WTC11 (cell line): ENCODE measurements at regions not wholly inside any gene's neighbourhood (a gene's known extent, or its start where the extent isn't known, plus 50 kb on each side); places are given as distances from the start of the nearest gene placed in this dataset.

ENCODE experiments used
- ATAC-seq: fragments of 200-7000 bp; cut with Tn5 transposase; 2 replicates; pipeline ENCODE4 v1.10.0; 2021; ENCODE audit warnings: mild to moderate bottlenecking, moderate library complexity
- CTCF ChIA-PET: fragments of 300-600 bp; sonication (Branson Sonifier 250); formaldehyde crosslinking; loops from one replicate; lab custom pipeline; 2021; ENCODE audit warnings: antibody characterized with exemption; lab: Charles Lee
- POLR2A ChIA-PET: fragments of 350-600 bp; sonication (Branson Sonifier 250); formaldehyde crosslinking; loops from one replicate; lab custom pipeline; 2021; ENCODE audit warnings: antibody characterized with exemption; lab: Charles Lee
- DNase-seq: peaks from one replicate; pipeline ENCODE4 v3.0.0; 2021; ENCODE audit warnings: low spot score
- H3K27ac Mint-ChIP-seq: 2 replicates; pipeline ENCODE4 v1.8.0; 2021; ENCODE audit warnings: mixed read lengths
- H3K27me3 Mint-ChIP-seq: 2 replicates; pipeline ENCODE4 v1.8.0; 2021; ENCODE audit warnings: low read depth, mild to moderate bottlenecking, moderate library complexity, mixed read lengths
- H3K36me3 Mint-ChIP-seq: 2 replicates; pipeline ENCODE4 v1.8.0; 2021; ENCODE audit warnings: mixed read lengths
- H3K4me1 Mint-ChIP-seq: 2 replicates; pipeline ENCODE4 v1.8.0; 2022; ENCODE audit warnings: mixed read lengths
- H3K4me3 Mint-ChIP-seq: 2 replicates; pipeline ENCODE4 v1.8.0; 2021; ENCODE audit warnings: mild to moderate bottlenecking, moderate library complexity, mixed read lengths
- H3K9me3 Mint-ChIP-seq: 2 replicates; pipeline ENCODE4 v1.8.0; 2021; ENCODE audit warnings: mixed read lengths
- CBFB ChIP-seq: sonication (generic); formaldehyde crosslinking; IDR thresholded peaks from 2 replicates; pipeline ENCODE4 v1.8.1; 2022; ENCODE audit warnings: mild to moderate bottlenecking, low read depth, missing genetic modification reagents
- EMX1 ChIP-seq: fragments of 250-450 bp; sonication (Bioruptor Pico); IDR thresholded peaks from 2 replicates; pipeline ENCODE4 v1.8.0; 2021; ENCODE audit warnings: mild to moderate bottlenecking
- ESRRA ChIP-seq: sonication (generic); formaldehyde crosslinking; IDR thresholded peaks from 2 replicates; pipeline ENCODE4 v1.8.1; 2022; ENCODE audit warnings: mild to moderate bottlenecking, missing genetic modification reagents, borderline replicate concordance
- ETV6 ChIP-seq: sonication (generic); formaldehyde crosslinking; IDR thresholded peaks from 2 replicates; pipeline ENCODE4 v1.8.1; 2022; ENCODE audit warnings: mild to moderate bottlenecking, missing genetic modification reagents
- JUN ChIP-seq: sonication (generic); formaldehyde crosslinking; IDR thresholded peaks from 2 replicates; pipeline ENCODE4 v1.8.0; 2023; ENCODE audit warnings: mild to moderate bottlenecking, missing genetic modification reagents
- MYBL2 ChIP-seq: sonication (generic); formaldehyde crosslinking; IDR thresholded peaks from 2 replicates; pipeline ENCODE4 v1.8.1; 2023; ENCODE audit warnings: mild to moderate bottlenecking, moderate library complexity, missing genetic modification reagents
- NR3C1 ChIP-seq: sonication (generic); formaldehyde crosslinking; conservative IDR thresholded peaks from 2 replicates; pipeline ENCODE4 v1.8.1; 2023; ENCODE audit warnings: low read depth, mild to moderate bottlenecking, missing genetic modification reagents
- SP1 ChIP-seq: sonication (generic); formaldehyde crosslinking; conservative IDR thresholded peaks from 2 replicates; pipeline ENCODE4 v1.8.1; 2022; ENCODE audit warnings: missing genetic modification reagents
- ZNF396 ChIP-seq: fragments of 250-450 bp; sonication (Bioruptor Pico); IDR thresholded peaks from 2 replicates; pipeline ENCODE4 v1.8.0; 2021; ENCODE audit warnings: mild to moderate bottlenecking, moderate library complexity, borderline replicate concordance
- TF ChIP-seq, protein P1 (sequence below): sonication (generic); formaldehyde crosslinking; IDR thresholded peaks from 2 replicates; pipeline ENCODE4 v1.8.0; 2022; ENCODE audit warnings: mild to moderate bottlenecking, missing genetic modification reagents
- TF ChIP-seq, protein P2 (sequence below): fragments of 250-450 bp; sonication (Bioruptor Pico); IDR thresholded peaks from 2 replicates; pipeline ENCODE4 v1.9.0; 2021; ENCODE audit warnings: mild to moderate bottlenecking, borderline replicate concordance
- TF ChIP-seq, protein P3 (sequence below): fragments of 250-450 bp; sonication (Bioruptor Pico); IDR thresholded peaks from 2 replicates; pipeline ENCODE4 v1.8.0; 2021; ENCODE audit warnings: mild to moderate bottlenecking
- TF ChIP-seq, protein P4 (sequence below): sonication (generic); formaldehyde crosslinking; IDR thresholded peaks from 2 replicates; pipeline ENCODE4 v1.8.1; 2023; ENCODE audit warnings: mild to moderate bottlenecking, missing genetic modification reagents, moderate library complexity
- TF ChIP-seq, protein P5 (sequence below): sonication (generic); formaldehyde crosslinking; IDR thresholded peaks from 2 replicates; pipeline ENCODE4 v1.8.0; 2022; ENCODE audit warnings: mild to moderate bottlenecking, missing genetic modification reagents
- TF ChIP-seq, protein P6 (sequence below): sonication (generic); formaldehyde crosslinking; IDR thresholded peaks from 2 replicates; pipeline ENCODE4 v1.8.0; 2022; ENCODE audit warnings: missing genetic modification reagents

DNA sequence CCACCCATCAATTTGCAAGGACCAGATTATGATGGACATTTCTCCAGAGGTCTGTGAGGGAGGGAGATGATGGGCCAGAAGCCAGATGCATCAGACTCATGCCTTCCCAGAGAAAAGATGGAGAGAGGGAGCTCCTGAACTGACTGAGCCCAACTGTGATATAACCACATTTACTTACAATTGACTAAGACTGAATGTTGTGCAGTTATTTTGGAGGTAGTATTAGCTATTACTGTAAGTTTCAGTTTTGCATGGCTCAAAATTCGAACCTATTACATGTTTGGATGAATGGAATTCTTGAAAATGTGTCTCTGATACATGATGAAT is 211.1 kb upstream of the SFSWAP start (continued):
- no peak for TF ChIP-seq NR3C1
- no peak for TF ChIP-seq SP1 (CRISPR knock-in tag)
- TF ChIP-seq, protein P1, sequence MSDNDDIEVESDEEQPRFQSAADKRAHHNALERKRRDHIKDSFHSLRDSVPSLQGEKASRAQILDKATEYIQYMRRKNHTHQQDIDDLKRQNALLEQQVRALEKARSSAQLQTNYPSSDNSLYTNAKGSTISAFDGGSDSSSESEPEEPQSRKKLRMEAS, result no peak
- TF ChIP-seq MYBL2 (CRISPR knock-in tag), result no peak

DNA sequence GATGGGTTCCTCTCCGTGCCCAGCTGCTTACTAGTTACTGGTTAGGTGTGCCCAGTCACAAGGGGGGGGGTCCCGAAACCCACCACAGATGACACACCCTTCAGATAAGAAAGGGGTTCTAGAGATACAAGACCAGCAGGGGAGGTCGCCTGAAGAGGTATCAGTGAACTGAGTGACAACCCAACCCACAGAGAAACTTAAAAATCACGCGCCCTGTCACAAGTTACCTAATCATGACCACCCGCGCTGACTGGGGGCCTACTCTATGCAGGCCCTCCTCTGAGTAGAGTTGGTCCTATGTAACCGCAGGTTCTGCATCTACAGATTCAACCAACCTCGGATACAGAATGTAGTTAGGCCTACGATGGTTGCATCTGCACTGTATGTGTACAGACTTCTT is 210.3 kb upstream of the SFSWAP start:
- Mint-ChIP-seq H3K27me3 (peaks cover 8% of the 10 kb centered on the region), H3K4me3 (no peak overlapping the region), H3K27ac (no peak overlapping the region), H3K9me3 (0 out of 2 replicates have a peak, but pooled peaks cover 8% of the 10 kb centered on the region), H3K36me3 (no peaks in the 10 kb centered on the region), H3K4me1 (no peaks in the 10 kb centered on the region)
- ChIA-PET POLR2A (no interaction called here), CTCF (no interaction called here)
- DNase-seq (no peak), ATAC-seq (no peak)
- TF ChIP-seq, protein P2, sequence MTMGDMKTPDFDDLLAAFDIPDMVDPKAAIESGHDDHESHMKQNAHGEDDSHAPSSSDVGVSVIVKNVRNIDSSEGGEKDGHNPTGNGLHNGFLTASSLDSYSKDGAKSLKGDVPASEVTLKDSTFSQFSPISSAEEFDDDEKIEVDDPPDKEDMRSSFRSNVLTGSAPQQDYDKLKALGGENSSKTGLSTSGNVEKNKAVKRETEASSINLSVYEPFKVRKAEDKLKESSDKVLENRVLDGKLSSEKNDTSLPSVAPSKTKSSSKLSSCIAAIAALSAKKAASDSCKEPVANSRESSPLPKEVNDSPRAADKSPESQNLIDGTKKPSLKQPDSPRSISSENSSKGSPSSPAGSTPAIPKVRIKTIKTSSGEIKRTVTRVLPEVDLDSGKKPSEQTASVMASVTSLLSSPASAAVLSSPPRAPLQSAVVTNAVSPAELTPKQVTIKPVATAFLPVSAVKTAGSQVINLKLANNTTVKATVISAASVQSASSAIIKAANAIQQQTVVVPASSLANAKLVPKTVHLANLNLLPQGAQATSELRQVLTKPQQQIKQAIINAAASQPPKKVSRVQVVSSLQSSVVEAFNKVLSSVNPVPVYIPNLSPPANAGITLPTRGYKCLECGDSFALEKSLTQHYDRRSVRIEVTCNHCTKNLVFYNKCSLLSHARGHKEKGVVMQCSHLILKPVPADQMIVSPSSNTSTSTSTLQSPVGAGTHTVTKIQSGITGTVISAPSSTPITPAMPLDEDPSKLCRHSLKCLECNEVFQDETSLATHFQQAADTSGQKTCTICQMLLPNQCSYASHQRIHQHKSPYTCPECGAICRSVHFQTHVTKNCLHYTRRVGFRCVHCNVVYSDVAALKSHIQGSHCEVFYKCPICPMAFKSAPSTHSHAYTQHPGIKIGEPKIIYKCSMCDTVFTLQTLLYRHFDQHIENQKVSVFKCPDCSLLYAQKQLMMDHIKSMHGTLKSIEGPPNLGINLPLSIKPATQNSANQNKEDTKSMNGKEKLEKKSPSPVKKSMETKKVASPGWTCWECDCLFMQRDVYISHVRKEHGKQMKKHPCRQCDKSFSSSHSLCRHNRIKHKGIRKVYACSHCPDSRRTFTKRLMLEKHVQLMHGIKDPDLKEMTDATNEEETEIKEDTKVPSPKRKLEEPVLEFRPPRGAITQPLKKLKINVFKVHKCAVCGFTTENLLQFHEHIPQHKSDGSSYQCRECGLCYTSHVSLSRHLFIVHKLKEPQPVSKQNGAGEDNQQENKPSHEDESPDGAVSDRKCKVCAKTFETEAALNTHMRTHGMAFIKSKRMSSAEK (CRISPR knock-in tag), result no peak
- TF ChIP-seq CBFB (CRISPR knock-in tag) (no peak), ZNF396 (CRISPR knock-in tag) (no peak), ETV6 (CRISPR knock-in tag) (no peak), JUN (CRISPR knock-in tag) (no peak), ESRRA (CRISPR knock-in tag) (no peak), EMX1 (no peak), SP1 (CRISPR knock-in tag) (no peak)
- TF ChIP-seq, protein P3, sequence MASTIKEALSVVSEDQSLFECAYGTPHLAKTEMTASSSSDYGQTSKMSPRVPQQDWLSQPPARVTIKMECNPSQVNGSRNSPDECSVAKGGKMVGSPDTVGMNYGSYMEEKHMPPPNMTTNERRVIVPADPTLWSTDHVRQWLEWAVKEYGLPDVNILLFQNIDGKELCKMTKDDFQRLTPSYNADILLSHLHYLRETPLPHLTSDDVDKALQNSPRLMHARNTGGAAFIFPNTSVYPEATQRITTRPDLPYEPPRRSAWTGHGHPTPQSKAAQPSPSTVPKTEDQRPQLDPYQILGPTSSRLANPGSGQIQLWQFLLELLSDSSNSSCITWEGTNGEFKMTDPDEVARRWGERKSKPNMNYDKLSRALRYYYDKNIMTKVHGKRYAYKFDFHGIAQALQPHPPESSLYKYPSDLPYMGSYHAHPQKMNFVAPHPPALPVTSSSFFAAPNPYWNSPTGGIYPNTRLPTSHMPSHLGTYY, result no peak
- TF ChIP-seq, protein P4, sequence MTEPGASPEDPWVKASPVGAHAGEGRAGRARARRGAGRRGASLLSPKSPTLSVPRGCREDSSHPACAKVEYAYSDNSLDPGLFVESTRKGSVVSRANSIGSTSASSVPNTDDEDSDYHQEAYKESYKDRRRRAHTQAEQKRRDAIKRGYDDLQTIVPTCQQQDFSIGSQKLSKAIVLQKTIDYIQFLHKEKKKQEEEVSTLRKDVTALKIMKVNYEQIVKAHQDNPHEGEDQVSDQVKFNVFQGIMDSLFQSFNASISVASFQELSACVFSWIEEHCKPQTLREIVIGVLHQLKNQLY, result no peak
- TF ChIP-seq, protein P5, sequence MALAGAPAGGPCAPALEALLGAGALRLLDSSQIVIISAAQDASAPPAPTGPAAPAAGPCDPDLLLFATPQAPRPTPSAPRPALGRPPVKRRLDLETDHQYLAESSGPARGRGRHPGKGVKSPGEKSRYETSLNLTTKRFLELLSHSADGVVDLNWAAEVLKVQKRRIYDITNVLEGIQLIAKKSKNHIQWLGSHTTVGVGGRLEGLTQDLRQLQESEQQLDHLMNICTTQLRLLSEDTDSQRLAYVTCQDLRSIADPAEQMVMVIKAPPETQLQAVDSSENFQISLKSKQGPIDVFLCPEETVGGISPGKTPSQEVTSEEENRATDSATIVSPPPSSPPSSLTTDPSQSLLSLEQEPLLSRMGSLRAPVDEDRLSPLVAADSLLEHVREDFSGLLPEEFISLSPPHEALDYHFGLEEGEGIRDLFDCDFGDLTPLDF (CRISPR knock-in tag), result no peak
- TF ChIP-seq, protein P6, sequence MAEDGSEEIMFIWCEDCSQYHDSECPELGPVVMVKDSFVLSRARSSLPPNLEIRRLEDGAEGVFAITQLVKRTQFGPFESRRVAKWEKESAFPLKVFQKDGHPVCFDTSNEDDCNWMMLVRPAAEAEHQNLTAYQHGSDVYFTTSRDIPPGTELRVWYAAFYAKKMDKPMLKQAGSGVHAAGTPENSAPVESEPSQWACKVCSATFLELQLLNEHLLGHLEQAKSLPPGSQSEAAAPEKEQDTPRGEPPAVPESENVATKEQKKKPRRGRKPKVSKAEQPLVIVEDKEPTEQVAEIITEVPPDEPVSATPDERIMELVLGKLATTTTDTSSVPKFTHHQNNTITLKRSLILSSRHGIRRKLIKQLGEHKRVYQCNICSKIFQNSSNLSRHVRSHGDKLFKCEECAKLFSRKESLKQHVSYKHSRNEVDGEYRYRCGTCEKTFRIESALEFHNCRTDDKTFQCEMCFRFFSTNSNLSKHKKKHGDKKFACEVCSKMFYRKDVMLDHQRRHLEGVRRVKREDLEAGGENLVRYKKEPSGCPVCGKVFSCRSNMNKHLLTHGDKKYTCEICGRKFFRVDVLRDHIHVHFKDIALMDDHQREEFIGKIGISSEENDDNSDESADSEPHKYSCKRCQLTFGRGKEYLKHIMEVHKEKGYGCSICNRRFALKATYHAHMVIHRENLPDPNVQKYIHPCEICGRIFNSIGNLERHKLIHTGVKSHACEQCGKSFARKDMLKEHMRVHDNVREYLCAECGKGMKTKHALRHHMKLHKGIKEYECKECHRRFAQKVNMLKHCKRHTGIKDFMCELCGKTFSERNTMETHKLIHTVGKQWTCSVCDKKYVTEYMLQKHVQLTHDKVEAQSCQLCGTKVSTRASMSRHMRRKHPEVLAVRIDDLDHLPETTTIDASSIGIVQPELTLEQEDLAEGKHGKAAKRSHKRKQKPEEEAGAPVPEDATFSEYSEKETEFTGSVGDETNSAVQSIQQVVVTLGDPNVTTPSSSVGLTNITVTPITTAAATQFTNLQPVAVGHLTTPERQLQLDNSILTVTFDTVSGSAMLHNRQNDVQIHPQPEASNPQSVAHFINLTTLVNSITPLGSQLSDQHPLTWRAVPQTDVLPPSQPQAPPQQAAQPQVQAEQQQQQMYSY (CRISPR knock-in tag), result no peak
